ENCODE measurements at regions not wholly inside any gene's neighbourhood (a gene's known extent, or its start where the extent isn't known, plus 50 kb on each side); places are given as distances from the start of the nearest gene placed in this dataset.

- no peak for DNase-seq
Observed at GRCh38 chr20:52817511-52817910, 154.6 kb upstream of the TSHZ2 start.

- DNase-seq = no peak
Observed at GRCh38 chr20:52814371-52814770, 157.8 kb upstream of the TSHZ2 start.

- DNase-seq = no peak
Observed at GRCh38 chr20:52812231-52812847, 159.8 kb upstream of the TSHZ2 start.

- DNase-seq = no peak
Observed at GRCh38 chr20:52809003-52809402, 163.2 kb upstream of the TSHZ2 start.

GRCh38 chr20:52806918-52807317 lies 165.2 kb upstream of the TSHZ2 start:
- DNase-seq = no peak

GRCh38 chr20:52805843-52806242 lies 166.3 kb upstream of the TSHZ2 start:
- no peak for DNase-seq

- DNase-seq = no peak
Observed at GRCh38 chr20:52805296-52805571, 166.9 kb upstream of the TSHZ2 start.

GRCh38 chr20:52804497-52805295 lies 167.5 kb upstream of the TSHZ2 start:
- DNase-seq = no peak

GRCh38 chr20:52801628-52802006 lies 170.5 kb upstream of the TSHZ2 start:
- no peak for DNase-seq

GRCh38 chr20:52800734-52801627 lies 171.2 kb upstream of the TSHZ2 start:
- DNase-seq = no peak

- no peak for DNase-seq
Observed at GRCh38 chr20:52799130-52799529, 173.0 kb upstream of the TSHZ2 start.

GRCh38 chr20:52798124-52798523 lies 174.0 kb upstream of the TSHZ2 start:
- DNase-seq = no peak

- DNase-seq = no peak
Observed at GRCh38 chr20:52794853-52795252, 177.3 kb upstream of the TSHZ2 start.

- DNase-seq = no peak
Observed at GRCh38 chr20:52793339-52793963, 178.7 kb upstream of the TSHZ2 start.

- no peak for DNase-seq
Observed at GRCh38 chr20:52791091-52791490, 181.1 kb upstream of the TSHZ2 start.

- DNase-seq = no peak
Observed at GRCh38 chr20:52789716-52790115, 182.4 kb upstream of the TSHZ2 start.

- DNase-seq = no peak
Observed at GRCh38 chr20:52787962-52788361, 184.2 kb upstream of the TSHZ2 start.

GRCh38 chr20:52787216-52787615 lies 184.9 kb upstream of the TSHZ2 start:
- DNase-seq = no peak

GRCh38 chr20:52785679-52786078 lies 186.5 kb upstream of the TSHZ2 start:
- no peak for DNase-seq

GRCh38 chr20:52783769-52784168 lies 188.4 kb upstream of the TSHZ2 start:
- no peak for DNase-seq

- DNase-seq = no peak
Observed at GRCh38 chr20:52780462-52780861, 191.7 kb upstream of the TSHZ2 start.

- no peak for DNase-seq
Observed at GRCh38 chr20:52779125-52779524, 193.0 kb upstream of the TSHZ2 start.

GRCh38 chr20:52777171-52777570 lies 195.0 kb upstream of the TSHZ2 start:
- DNase-seq = no peak

Data from HCEC 1CT (cell line).